NCI-H526 treated with DMSO at 0.1 percent for 48 hours (cell line): ENCODE measurements at regions not wholly inside any gene's neighbourhood (a gene's known extent, or its start where the extent isn't known, plus 50 kb on each side); places are given as distances from the start of the nearest gene placed in this dataset.

Experiments used
- DNase-seq: peaks from one replicate; lab custom pipeline; 2025; lab: John Stamatoyannopoulos, UW

- no peak for DNase-seq
Measured at GRCh38 chr20:6560978-6561377, 206.5 kb upstream of the BMP2 start.

- DNase-seq: no peak
Measured at GRCh38 chr20:6559791-6560190, 207.7 kb upstream of the BMP2 start.

GRCh38 chr20:6558341-6558740 lies 209.1 kb upstream of the BMP2 start:
- no peak for DNase-seq

- no peak for DNase-seq
Measured at GRCh38 chr20:6533761-6534479, 233.6 kb upstream of the BMP2 start.

- no peak for DNase-seq
Measured at GRCh38 chr20:6533351-6533750, 234.1 kb upstream of the BMP2 start.

GRCh38 chr20:6530779-6531315 lies 236.6 kb upstream of the BMP2 start:
- no peak for DNase-seq

GRCh38 chr20:6530254-6530653 lies 237.2 kb upstream of the BMP2 start:
- no peak for DNase-seq

- no peak for DNase-seq
Measured at GRCh38 chr20:6525447-6526303, 241.8 kb upstream of the BMP2 start.

- DNase-seq: no peak
Measured at GRCh38 chr20:6524305-6524704, 243.2 kb upstream of the BMP2 start.

GRCh38 chr20:6519556-6519955 lies 247.9 kb upstream of the BMP2 start:
- DNase-seq: no peak

- DNase-seq: no peak
Measured at GRCh38 chr20:6515261-6515660, 252.2 kb upstream of the BMP2 start.

GRCh38 chr20:6513599-6513998 lies 253.9 kb upstream of the BMP2 start:
- DNase-seq: peak; percentile 97

GRCh38 chr20:6509374-6509773 lies 258.1 kb upstream of the BMP2 start:
- no peak for DNase-seq

GRCh38 chr20:6506906-6507305 lies 260.6 kb upstream of the BMP2 start:
- no peak for DNase-seq

- no peak for DNase-seq
Measured at GRCh38 chr20:6504826-6505225, 262.7 kb upstream of the BMP2 start.

- DNase-seq: no peak
Measured at GRCh38 chr20:6504179-6504578, 263.3 kb upstream of the BMP2 start.

- no peak for DNase-seq
Measured at GRCh38 chr20:6502999-6503398, 264.5 kb upstream of the BMP2 start.

- no peak for DNase-seq
Measured at GRCh38 chr20:6502219-6502618, 265.3 kb upstream of the BMP2 start.

- no peak for DNase-seq
Measured at GRCh38 chr20:6501061-6501460, 266.4 kb upstream of the BMP2 start.

- DNase-seq: no peak
Measured at GRCh38 chr20:6499566-6499965, 267.9 kb upstream of the BMP2 start.

- no peak for DNase-seq
Measured at GRCh38 chr20:6496874-6497273, 270.6 kb upstream of the BMP2 start.

GRCh38 chr20:6495907-6496306 lies 271.6 kb upstream of the BMP2 start:
- no peak for DNase-seq
